CD4-positive, alpha-beta T cell treated with Interleukin-2 at 100 ng/mL for 4 hours (primary cell): ENCODE measurements at regions not wholly inside any gene's neighbourhood (a gene's known extent, or its start where the extent isn't known, plus 50 kb on each side); places are given as distances from the start of the nearest gene placed in this dataset.

Source experiments
- DNase-seq: peaks from one replicate; pipeline ENCODE4 v3.0.0-alpha.2; 2020; ENCODE audit warnings: low spot score

- no peak for DNase-seq
Measured at GRCh38 chr2:160956243-160956802, 203.9 kb upstream of the TANK start.

GRCh38 chr2:160963957-160964356, 196.3 kb upstream of the TANK start:
- DNase-seq, result no peak

- no peak for DNase-seq
Measured at GRCh38 chr2:160967523-160967922, 192.7 kb upstream of the TANK start.

GRCh38 chr2:160968183-160968582, 192.0 kb upstream of the TANK start:
- DNase-seq, result no peak

GRCh38 chr2:160970052-160970965, 189.9 kb upstream of the TANK start:
- DNase-seq, result peak; percentile 20

GRCh38 chr2:160973991-160974390, 186.2 kb upstream of the TANK start:
- no peak for DNase-seq

- DNase-seq, result no peak
Measured at GRCh38 chr2:160974803-160975202, 185.4 kb upstream of the TANK start.

GRCh38 chr2:160976797-160977196, 183.4 kb upstream of the TANK start:
- DNase-seq, result no peak

- no peak for DNase-seq
Measured at GRCh38 chr2:160977376-160977775, 182.9 kb upstream of the TANK start.

- no peak for DNase-seq
Measured at GRCh38 chr2:160977854-160978253, 182.4 kb upstream of the TANK start.

- DNase-seq, result no peak
Measured at GRCh38 chr2:160984426-160985077, 175.7 kb upstream of the TANK start.

GRCh38 chr2:160989778-160990177, 170.4 kb upstream of the TANK start:
- DNase-seq, result no peak

- DNase-seq, result no peak
Measured at GRCh38 chr2:160993654-160994061, 166.6 kb upstream of the TANK start.

GRCh38 chr2:160994141-160995002, 165.9 kb upstream of the TANK start:
- peak; percentile 87 for DNase-seq

- DNase-seq, result no peak
Measured at GRCh38 chr2:160996584-160996983, 163.6 kb upstream of the TANK start.

GRCh38 chr2:161004379-161004778, 155.8 kb upstream of the TANK start:
- no peak for DNase-seq

- no peak for DNase-seq
Measured at GRCh38 chr2:161005170-161005569, 155.1 kb upstream of the TANK start.

- DNase-seq, result no peak
Measured at GRCh38 chr2:161008311-161008710, 151.9 kb upstream of the TANK start.

GRCh38 chr2:161010503-161011015, 149.7 kb upstream of the TANK start:
- no peak for DNase-seq

GRCh38 chr2:161017780-161018470, 142.3 kb upstream of the TANK start:
- no peak for DNase-seq

GRCh38 chr2:161019311-161019710, 140.9 kb upstream of the TANK start:
- DNase-seq, result no peak
